Esophagus muscularis mucosa (tissue), 4 donors: ENCODE measurements at regions not wholly inside any gene's neighbourhood (a gene's known extent, or its start where the extent isn't known, plus 50 kb on each side); places are given as distances from the start of the nearest gene placed in this dataset.

Source experiments
- DNase-seq: peaks from one replicate; pipeline ENCODE4 v3.0.0-alpha.2; 2017; ENCODE audit errors: extremely low spot score
- H3K27ac ChIP-seq, 4 donors: fragments of 200-600 bp; sonication (generic); replicated peaks in 1 of 4; 1 replicate in 3 of 4; 2 replicates in 1 of 4; pipeline ENCODE4 v1.5.1; 2016 to 2019; ENCODE audit warnings: mild to moderate bottlenecking in 1 of 4
- H3K27me3 ChIP-seq, 4 donors: fragments of 200-600 bp; sonication (generic); one replicate each; pipeline versions ENCODE4 v1.5.1 to v1.6.0; 2016 to 2019
- H3K36me3 ChIP-seq, 4 donors: fragments of 200-600 bp; sonication (generic); one replicate each; pipeline ENCODE4 v1.5.1; 2016 to 2019
- H3K4me1 ChIP-seq, 4 donors: fragments of 200-600 bp; sonication (generic); one replicate each; pipeline ENCODE4 v1.5.1; 2016 to 2019
- H3K4me3 ChIP-seq, 4 donors: fragments of 200-600 bp; sonication (generic); 1 replicate in 2 of 4; 2 replicates in 2 of 4; pipeline ENCODE4 v1.5.1; 2016 to 2019; ENCODE audit warnings: mild to moderate bottlenecking in 4 of 4, moderate library complexity in 1 of 4
- H3K9me3 ChIP-seq, 4 donors: fragments of 200-600 bp; sonication (generic); 1 replicate in 3 of 4; 2 replicates in 1 of 4; pipeline ENCODE4 v1.5.1; 2016 to 2019
- CTCF ChIP-seq, 3 experiments: fragments of 200-600 bp in 2 of 3; fragments of 450-650 bp in 1 of 3; sonication (generic) in 2 of 3; IDR thresholded peaks; one replicate each; pipeline ENCODE4 v1.5.1; 2017 to 2019; ENCODE audit warnings: antibody characterized with exemption in 3 of 3, mild to moderate bottlenecking in 2 of 3, moderate library complexity in 1 of 3
- EP300 ChIP-seq: sonication (generic); formaldehyde crosslinking; IDR thresholded peaks from one replicate; pipeline ENCODE4 v1.6.1; 2017; ENCODE audit warnings: antibody characterized with exemption
- POLR2A ChIP-seq: fragments of 450-650 bp; IDR thresholded peaks from one replicate; pipeline ENCODE4 v1.6.1; 2017; ENCODE audit warnings: antibody characterized with exemption, moderate library complexity, mild to moderate bottlenecking, low read depth
- POLR2AphosphoS5 ChIP-seq, 2 donors: sonication (generic); formaldehyde crosslinking; IDR thresholded peaks; one replicate each; pipeline ENCODE4 v1.6.1; 2017; ENCODE audit warnings: antibody characterized with exemption in 2 of 2
- WGBS: methylation state at CpG from one replicate; pipeline ENCODE4 v1.1.5; 2018; 5-methylcytosine and 5-hydroxymethylcytosine counted together
- intact Hi-C: fragments of 100-400 bp; cut with DNase I; formaldehyde crosslinking; loops from one replicate; pipeline ENCODE4 v1.15.1; 2023

DNA sequence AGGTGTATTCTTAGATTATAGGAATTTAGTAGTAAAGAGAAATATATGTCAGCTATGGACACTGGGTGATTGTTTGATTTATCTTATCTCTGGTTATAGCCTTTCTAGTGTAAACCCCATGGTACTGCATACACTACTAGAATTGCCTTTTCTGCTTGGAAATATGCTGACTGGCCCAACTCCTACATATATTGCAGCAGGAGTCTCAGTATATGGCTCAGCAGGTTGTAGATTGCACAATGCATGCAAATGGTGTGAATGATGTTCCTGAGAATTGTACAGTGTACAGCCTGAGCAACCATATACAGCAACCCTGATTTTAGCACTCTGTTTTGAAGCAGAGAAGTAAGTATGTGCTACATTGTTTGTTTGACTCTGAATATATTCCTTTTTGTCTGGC, 153.4 kb upstream of the NPY start:
- no peak overlapping the region for H3K4me3 ChIP-seq
- no peaks in the 10 kb centered on the region for H3K27me3 ChIP-seq
- no peaks in the 10 kb centered on the region for H3K4me1 ChIP-seq
- H3K9me3 ChIP-seq = no peaks in the 10 kb centered on the region
- DNase-seq = no peak
- TF ChIP-seq POLR2AphosphoS5 (IDR thresholded peaks at IDR 0.05) = no peak
- no peak for TF ChIP-seq EP300
- TF ChIP-seq POLR2A = no peak
- TF ChIP-seq CTCF (IDR thresholded peaks at IDR 0.05) = no peak
- H3K27ac ChIP-seq = no peak overlapping the region
- intact Hi-C loops = no loop called here
- no peaks in the 10 kb centered on the region for H3K36me3 ChIP-seq

DNA sequence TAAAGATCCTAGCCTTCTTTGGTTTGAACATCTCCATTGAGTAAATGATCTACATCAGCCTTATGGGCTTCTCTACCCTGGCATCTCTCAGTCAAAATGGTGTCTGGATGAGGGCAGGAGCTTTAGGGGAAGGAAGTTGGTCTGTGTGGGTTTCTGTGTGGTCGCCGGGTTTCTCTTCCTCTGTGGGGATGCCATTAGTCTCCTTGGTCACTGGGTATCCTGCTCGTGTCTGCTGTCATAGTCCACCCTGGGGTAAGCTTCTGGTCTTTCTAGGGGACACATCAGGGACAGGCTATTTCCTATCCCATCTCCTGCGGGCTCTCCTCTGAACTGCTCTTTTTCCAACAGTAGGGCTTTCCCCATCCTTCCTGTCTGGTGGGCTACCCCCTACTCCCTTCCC, 150.3 kb upstream of the NPY start:
- 70% methylated on average over 4 of the region's 4 CpGs for WGBS

DNA sequence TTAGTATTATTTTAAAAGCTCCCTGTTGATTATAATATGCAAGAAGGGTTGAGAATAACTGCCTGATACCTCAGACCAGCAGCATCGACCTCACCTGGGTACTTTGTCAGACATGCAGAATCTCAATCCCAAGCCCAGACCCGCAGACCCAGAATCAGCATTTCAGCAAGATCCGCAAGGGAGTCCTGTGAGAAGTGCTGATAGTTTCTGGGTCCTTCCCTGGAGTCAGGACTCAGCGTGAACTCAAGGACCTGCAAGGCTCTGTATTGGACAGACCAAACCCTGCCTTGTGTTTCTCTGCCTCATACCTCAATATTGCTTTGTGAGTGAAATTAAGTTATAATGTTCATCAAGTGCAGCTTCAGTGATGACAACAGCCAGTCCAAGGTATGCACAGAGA, 149.5 kb upstream of the NPY start:
- H3K9me3 ChIP-seq = no peaks in the 10 kb centered on the region
- H3K4me3 ChIP-seq = no peak overlapping the region
- WGBS = 89% methylated on average over 4 of the region's 4 CpGs
- H3K36me3 ChIP-seq = no peaks in the 10 kb centered on the region
- no peaks in the 10 kb centered on the region for H3K4me1 ChIP-seq
- DNase-seq = peak; percentile 80
- intact Hi-C loops = no loop called here
- no peak overlapping the region for H3K27ac ChIP-seq
- TF ChIP-seq EP300 (no peak), POLR2AphosphoS5 (IDR thresholded peaks at IDR 0.05) (no peak), CTCF (IDR thresholded peaks at IDR 0.05) (no peak), POLR2A (no peak)
- H3K27me3 ChIP-seq = no peaks in the 10 kb centered on the region

More for the DNA sequence above, 150.3 kb upstream of the NPY start:
- H3K9me3 ChIP-seq = no peaks in the 10 kb centered on the region
- no peak overlapping the region for H3K4me3 ChIP-seq
- no peaks in the 10 kb centered on the region for H3K36me3 ChIP-seq
- H3K27me3 ChIP-seq = no peaks in the 10 kb centered on the region
- no peaks in the 10 kb centered on the region for H3K4me1 ChIP-seq
- DNase-seq = peak; percentile 64
- no peak overlapping the region for H3K27ac ChIP-seq
- intact Hi-C loops = no loop called here
- no peak for TF ChIP-seq CTCF (IDR thresholded peaks at IDR 0.05)
- no peak for TF ChIP-seq POLR2AphosphoS5 (IDR thresholded peaks at IDR 0.05)
- no peak for TF ChIP-seq EP300
- TF ChIP-seq POLR2A = no peak

GRCh38 chr7:24135003-24135817, 148.8 kb upstream of the NPY start:
- peaks cover 0 to 3% (median 0%) of the 10 kb centered on the region in 4 donors for H3K4me1 ChIP-seq
- H3K4me3 ChIP-seq = no peak overlapping the region
- intact Hi-C loops = no loop called here
- no peak overlapping the region for H3K27ac ChIP-seq
- no peak for TF ChIP-seq EP300
- no peak for TF ChIP-seq POLR2A
- TF ChIP-seq CTCF (IDR thresholded peaks at IDR 0.05) = no peak
- no peak for TF ChIP-seq POLR2AphosphoS5 (IDR thresholded peaks at IDR 0.05)
- peaks cover 0 to 2% (median 0%) of the 10 kb centered on the region in 4 donors for H3K27me3 ChIP-seq
- peak; percentile 68 for DNase-seq
- H3K9me3 ChIP-seq = no peaks in the 10 kb centered on the region
- H3K36me3 ChIP-seq = no peaks in the 10 kb centered on the region
- WGBS = 51% methylated on average over 4 of the region's 4 CpGs
